ENCODE measurements at regions not wholly inside any gene's neighbourhood (a gene's known extent, or its start where the extent isn't known, plus 50 kb on each side); places are given as distances from the start of the nearest gene placed in this dataset.
A peak's percentile ranks its signal among the peaks of the same experiment; 100 is the strongest.
"Not testable (repeated sequence)": the region's sequence is repeated elsewhere in the genome, so short reads cannot be mapped to it uniquely, and the experiment has no call there.

DNA sequence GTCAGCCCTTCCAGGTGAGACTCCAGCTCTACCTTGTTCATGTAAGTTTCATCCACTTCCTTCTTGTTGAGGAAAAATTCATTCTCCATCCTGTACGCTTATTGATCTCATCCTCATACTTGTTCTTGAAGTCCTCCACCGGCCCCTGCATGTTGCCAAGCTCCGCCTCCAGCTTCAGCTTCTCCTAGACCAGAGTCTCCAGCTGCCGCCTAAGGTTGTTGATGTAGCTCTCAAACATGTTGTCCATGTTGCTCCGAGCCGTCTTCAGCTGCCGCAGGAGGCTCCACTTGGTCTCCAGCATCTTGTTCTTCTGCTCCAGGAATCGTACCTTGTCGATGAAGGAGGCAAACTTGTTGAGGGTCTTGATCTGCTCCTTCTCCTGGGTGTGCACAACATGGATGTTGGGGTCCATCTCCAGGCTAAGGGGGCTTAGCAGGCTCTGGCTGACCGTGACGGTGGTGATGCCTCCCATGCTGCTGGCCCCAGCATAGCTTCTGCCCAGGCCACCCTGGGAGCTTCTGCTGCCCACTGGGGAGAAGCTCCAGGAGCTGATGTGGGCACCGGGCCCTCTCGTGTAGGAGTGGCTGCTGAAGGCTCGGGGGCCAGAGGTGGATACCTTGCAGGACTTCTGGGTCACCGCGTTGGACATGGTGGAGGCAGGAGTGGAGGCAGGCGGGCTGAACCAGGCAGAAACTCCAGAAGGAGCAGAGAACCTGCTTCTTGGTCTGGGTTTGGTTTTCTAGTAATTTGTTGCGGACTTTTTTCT, 422.6 kb upstream of the ARPP21 start:
- no peak for DNase-seq

DNA sequence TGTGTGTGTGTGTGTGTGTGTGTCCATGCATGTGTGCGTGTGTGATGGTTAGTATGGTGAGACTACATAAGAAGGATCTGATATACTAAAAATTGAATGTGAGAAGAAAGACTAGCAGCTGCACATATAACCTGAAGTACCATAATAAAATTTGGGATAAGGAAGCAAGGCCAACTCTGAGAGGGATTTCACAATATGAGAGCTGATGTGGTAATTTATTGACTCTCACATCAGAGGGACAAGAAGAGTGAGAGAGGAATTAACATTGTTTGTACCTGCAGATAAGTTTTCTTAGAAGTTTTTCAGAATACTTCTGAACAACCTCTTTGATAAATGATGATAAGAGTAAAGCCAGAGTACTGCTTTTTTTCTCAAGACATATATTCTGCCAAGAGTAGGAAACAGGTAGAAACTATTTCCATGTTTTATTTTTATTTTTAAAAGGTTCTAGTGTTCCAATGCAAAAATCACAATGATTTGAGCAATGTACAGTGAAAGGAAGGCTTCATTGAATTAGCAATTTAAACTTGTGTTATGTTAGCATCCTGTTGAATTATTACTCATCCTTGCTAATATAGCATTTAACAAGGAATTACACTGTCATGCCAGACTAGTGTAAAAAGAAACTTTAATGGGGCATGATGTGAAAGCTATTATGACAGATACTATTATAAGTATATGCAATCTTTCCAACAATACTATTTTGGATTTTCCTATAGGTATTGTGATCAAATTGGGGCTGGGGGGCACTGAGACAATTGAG, 415.5 kb upstream of the ARPP21 start:
- no peak for DNase-seq

DNA sequence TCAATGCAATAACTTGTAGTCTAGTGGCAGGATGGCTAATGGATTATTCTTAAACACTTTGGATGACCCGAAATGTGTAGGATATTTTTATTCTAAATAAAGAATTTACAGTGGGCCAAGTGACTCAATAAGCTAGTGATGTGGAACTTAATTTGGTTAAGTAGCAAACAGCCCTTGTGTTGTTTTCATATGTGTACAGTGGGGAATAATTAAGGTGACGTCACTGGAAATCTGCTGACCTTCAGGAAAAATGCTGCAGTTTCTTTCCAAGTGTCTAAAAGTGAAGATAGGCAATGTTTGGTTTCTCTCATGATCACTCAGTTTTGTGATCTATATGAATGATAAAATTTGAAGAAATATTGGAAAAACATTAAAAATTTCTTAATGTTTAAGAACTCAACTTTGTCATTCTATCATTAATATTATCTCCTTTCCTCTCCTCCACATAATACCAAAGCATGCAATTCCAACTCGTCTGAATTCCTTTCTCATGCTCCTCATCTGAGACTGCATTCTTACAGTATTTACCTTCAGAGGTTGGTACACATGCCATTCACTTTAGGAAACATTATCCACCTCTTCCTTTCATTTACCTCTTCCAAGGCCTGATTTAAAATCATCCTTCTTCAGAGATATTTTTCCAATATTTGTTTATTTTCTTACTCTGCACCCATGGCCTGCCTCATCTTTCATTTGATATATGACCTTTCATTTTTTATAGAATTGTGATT, 414.6 kb upstream of the ARPP21 start:
- no peak for DNase-seq

GRCh38 chr3:35241236-35241635, 398.1 kb upstream of the ARPP21 start:
- DNase-seq: no peak

DNA sequence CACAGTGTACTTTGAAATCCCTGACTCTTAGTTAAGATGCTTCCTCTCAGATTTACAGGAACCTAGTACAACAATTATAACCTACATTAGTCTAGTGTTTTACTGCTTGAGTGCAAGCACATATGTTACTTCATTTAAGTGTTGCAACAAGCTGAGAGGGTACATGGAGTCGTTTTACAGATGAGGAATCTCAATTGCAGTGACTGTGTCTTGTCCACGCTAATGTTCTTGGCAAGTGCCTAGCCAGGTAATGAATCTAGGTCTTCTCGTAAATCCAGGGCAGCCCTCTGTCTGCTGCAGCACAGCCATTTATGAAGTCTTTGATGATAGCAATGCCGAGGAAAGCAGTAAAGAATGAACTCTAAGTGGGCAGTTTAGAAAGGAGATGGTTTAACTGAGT, 384.4 kb upstream of the ARPP21 start:
- DNase-seq: no peak

GRCh38 chr3:35257641-35258040, 381.7 kb upstream of the ARPP21 start:
- no peak for DNase-seq

DNA sequence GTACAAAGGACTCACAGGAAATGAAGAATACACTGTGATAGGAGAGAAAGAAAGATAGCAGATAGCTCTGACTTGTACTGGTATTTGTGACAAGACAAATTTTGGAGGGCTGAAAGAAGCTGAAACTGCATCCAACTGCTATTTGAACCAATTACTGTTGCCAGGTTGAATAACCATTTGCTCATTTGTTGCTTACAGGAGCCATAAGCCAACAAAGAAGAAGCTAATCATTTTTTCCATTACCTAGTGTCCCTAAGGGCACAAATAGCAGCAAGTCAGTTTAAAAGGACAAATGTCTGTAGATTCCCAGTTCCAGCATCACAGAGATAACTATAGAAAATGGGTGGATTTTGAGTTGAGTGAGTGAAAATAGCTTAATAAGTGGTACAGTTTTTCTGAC, 376.9 kb upstream of the ARPP21 start:
- no peak for DNase-seq

GRCh38 chr3:35263477-35263876, 375.8 kb upstream of the ARPP21 start:
- no peak for DNase-seq

DNA sequence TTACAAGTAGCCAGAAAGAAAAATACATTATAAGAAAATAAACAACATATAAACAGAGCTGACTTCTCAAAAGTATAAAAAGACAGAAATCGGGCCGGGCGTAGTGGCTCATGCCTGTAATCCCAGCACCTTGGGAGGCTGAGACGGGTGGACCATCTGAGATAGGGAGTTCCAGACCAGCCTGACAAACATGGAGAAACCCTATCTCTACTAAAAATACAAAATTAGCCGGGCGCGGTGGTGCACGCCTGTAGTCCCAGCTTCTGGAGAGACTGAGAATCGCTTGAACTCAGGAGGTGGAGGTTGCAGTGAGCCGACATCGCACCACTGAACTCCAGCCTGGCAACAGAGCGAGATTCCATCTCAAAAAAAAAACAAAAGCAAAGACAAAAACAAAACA, 373.3 kb upstream of the ARPP21 start:
- DNase-seq: not testable (repeated sequence)

- no peak for DNase-seq
Measured at GRCh38 chr3:35275768-35276167, 363.6 kb upstream of the ARPP21 start.

DNA sequence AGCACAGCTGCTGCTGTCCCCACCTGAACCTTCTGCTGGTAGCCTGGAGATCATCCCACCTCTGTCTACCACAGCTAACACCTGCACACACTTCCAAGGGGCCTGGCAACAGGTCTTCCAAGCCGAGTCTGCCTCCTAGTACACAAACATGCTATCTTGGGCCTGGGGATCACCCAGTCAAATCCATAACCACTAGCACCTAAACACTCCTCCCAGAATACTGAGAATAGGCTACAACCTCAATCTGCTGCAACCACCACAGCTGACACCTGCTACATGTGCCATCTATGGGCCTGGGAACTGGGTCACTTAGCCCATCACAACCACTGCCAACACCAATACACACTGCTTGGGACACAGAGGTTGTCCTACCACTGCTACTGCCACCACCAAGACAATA, 362.8 kb upstream of the ARPP21 start:
- DNase-seq: no peak

DNA sequence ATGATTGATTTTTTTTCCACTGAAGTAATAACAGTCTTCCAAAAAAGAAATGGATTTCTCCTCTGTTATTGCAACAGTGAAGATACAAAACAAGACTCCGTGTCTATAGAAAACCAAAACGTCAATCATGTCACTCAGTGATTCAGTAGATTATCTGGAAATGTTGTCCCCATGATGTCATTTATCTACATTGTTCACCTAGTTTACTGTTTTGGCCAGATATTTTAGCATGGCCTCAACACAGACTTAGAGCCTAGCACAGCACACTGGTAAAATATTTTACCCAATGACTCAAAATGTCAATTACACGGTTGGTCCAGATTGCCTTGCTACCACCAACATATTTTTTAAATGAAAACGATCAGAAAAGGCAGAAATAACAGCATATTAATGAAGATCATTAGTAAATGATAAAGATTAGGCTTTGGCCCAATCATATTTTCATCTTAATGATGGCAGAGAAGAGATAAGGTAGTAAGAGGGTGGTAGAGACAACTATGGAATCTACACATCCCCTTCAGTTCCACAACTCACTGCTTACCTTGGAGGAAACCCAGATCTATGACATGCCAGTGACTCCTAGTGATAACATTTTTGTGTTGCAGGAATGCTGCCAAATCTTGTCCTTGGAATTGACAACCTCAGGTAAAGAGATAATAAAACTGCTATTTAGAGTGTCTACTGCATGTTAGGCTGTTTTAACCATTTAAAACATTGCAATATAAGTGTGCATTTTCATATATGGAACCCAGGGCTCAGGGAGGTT, 347.7 kb upstream of the ARPP21 start:
- DNase-seq: no peak

GRCh38 chr3:35292568-35292967, 346.8 kb upstream of the ARPP21 start:
- DNase-seq: no peak

DNA sequence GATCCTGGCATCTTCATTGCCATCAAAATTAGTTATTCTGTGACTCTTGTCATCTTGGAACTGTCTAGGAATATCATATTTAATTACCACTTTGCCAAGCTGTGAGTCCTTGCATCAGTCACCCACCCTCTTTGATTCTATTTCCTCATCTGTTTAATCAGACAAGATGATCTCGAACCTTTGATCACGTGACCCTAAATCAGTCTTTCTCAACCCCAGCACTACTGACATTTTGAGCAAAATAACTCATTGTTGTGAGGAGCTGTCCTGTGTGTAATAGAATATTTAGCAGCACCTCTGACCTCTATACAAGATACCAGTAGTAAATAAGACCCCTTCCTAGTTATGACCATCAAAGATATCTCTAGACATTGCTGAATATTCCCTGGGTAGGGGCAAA, 343.4 kb upstream of the ARPP21 start:
- peak; percentile 40 for DNase-seq

- DNase-seq: peak; percentile 43
Measured at GRCh38 chr3:35296533-35296932, 342.8 kb upstream of the ARPP21 start.

- not testable (repeated sequence) for DNase-seq
Measured at GRCh38 chr3:35296944-35297343, 342.4 kb upstream of the ARPP21 start.

DNA sequence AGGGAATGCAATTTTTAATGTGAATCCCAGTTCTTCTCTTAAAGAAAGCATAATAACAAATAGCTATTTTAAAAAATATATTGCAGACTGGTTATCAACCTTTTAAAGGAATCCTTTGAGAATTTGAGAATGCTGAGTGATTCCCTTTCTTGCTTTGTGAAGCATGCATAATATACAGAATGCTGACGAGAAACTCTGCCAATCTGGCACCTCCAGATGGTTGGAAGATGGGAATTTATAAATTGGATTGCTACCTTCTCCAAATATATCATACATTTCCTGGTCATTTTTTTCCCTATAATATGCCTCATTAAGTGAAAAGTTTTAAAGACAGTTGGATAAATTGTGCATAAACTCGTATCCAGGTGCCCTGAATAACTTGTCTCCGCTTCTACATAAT, 333.9 kb upstream of the ARPP21 start:
- DNase-seq: no peak

DNA sequence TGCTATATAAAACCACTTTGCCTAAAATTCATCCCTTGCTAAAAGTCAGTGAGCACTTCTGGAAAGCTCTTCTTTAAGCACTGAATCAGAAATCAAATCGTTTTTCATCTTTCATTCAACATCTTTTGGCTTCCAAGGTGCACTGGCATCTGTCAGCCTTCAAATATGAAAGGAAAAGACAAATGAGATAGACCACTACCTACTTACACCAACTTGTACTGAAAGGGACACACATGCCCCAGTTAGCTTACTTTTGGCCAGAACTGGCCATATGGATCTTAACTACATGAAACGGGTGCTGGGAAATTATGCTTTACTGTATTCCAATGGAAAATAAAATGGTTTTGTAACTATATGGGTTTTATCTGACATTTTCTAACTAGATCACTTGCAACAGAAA, 332.0 kb upstream of the ARPP21 start:
- no peak for DNase-seq

DNA sequence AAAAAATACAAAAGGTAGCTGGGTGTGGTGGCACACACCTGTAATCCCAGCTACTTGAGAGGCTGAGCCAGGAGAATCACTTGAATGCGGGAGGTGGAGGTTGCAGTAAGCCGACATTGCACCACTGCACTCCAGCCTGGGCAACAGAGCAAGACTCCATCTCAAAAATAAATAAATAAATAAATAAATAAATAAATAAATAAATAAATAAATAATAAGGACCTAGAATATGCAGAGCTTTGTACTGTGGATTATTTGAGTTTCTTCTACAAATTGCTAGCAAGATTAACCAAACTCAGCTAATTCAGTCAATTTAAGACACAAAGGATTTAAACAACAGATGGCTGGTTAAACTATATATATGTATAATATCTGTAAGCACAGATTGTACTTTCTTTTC, 322.5 kb upstream of the ARPP21 start:
- not testable (repeated sequence) for DNase-seq

- no peak for DNase-seq
Measured at GRCh38 chr3:35320646-35321407, 318.5 kb upstream of the ARPP21 start.

GRCh38 chr3:35322070-35322469, 317.3 kb upstream of the ARPP21 start:
- DNase-seq: peak; percentile 13

DNA sequence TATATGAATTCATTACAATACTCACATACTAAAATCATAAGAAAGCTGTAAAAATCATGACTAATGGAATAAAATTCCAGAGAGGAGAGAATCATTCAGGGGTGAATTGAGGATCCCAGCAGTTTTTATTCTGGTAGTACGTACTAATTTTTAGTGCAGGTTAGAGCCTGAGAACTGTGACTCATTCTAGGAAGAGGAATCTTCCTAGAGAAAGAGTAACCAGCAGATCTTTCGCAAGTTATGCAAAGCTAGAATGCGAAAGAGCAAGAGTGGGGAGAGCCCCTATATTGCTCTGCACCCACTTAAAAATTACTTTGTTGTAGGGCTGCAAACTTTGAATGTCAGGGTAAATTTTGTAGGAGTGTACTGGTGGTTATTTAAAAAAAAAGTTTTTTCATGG, 303.6 kb upstream of the ARPP21 start:
- DNase-seq: no peak
